Activated T-cell treated with anti-CD3 and anti-CD28 coated beads for 4 hours (primary cell): ENCODE measurements at regions not wholly inside any gene's neighbourhood (a gene's known extent, or its start where the extent isn't known, plus 50 kb on each side); places are given as distances from the start of the nearest gene placed in this dataset.
A peak's percentile ranks its signal among the peaks of the same experiment; 100 is the strongest.

Experiments
- DNase-seq: peaks from one replicate; pipeline ENCODE4 v3.0.0-alpha.2; 2020

GRCh38 chr5:68456756-68457217 lies 241.2 kb downstream of the PIK3R1 start:
- DNase-seq, result no peak

GRCh38 chr5:68457285-68457684 lies 241.7 kb downstream of the PIK3R1 start:
- DNase-seq, result no peak

GRCh38 chr5:68458416-68459021 lies 243.0 kb downstream of the PIK3R1 start:
- no peak for DNase-seq

- DNase-seq, result no peak
Measured at GRCh38 chr5:68459093-68459809, 243.7 kb downstream of the PIK3R1 start.

- no peak for DNase-seq
Measured at GRCh38 chr5:68459810-68460139, 244.2 kb downstream of the PIK3R1 start.

- DNase-seq, result peak; percentile 47
Measured at GRCh38 chr5:68460147-68460798, 244.7 kb downstream of the PIK3R1 start.

- DNase-seq, result no peak
Measured at GRCh38 chr5:68463606-68464005, 248.1 kb downstream of the PIK3R1 start.

GRCh38 chr5:68464424-68464823 lies 248.9 kb downstream of the PIK3R1 start:
- DNase-seq, result peak; percentile 7

- no peak for DNase-seq
Measured at GRCh38 chr5:68465133-68465532, 249.6 kb downstream of the PIK3R1 start.

- no peak for DNase-seq
Measured at GRCh38 chr5:68465934-68466551, 250.5 kb downstream of the PIK3R1 start.

GRCh38 chr5:68467208-68467607 lies 251.7 kb downstream of the PIK3R1 start:
- DNase-seq, result no peak

- no peak for DNase-seq
Measured at GRCh38 chr5:68467794-68468193, 252.2 kb downstream of the PIK3R1 start.

GRCh38 chr5:68468322-68468721 lies 252.8 kb downstream of the PIK3R1 start:
- DNase-seq, result no peak

GRCh38 chr5:68475476-68475983 lies 260.0 kb downstream of the PIK3R1 start:
- DNase-seq, result no peak

GRCh38 chr5:68476854-68477253 lies 261.3 kb downstream of the PIK3R1 start:
- no peak for DNase-seq

- DNase-seq, result no peak
Measured at GRCh38 chr5:68478301-68479095, 262.9 kb downstream of the PIK3R1 start.

- no peak for DNase-seq
Measured at GRCh38 chr5:68479524-68479923, 264.0 kb downstream of the PIK3R1 start.

GRCh38 chr5:68480335-68480940 lies 264.9 kb downstream of the PIK3R1 start:
- no peak for DNase-seq

GRCh38 chr5:68482199-68482598 lies 266.6 kb downstream of the PIK3R1 start:
- no peak for DNase-seq

GRCh38 chr5:68484307-68485068 lies 268.9 kb downstream of the PIK3R1 start:
- no peak for DNase-seq

- no peak for DNase-seq
Measured at GRCh38 chr5:68489556-68489955, 274.0 kb downstream of the PIK3R1 start.

- no peak for DNase-seq
Measured at GRCh38 chr5:68490406-68490805, 274.9 kb downstream of the PIK3R1 start.
